SK-N-SH treated with all-trans-retinoic acid at 6 μM for 48 hours (cell line): ENCODE measurements at regions not wholly inside any gene's neighbourhood (a gene's known extent, or its start where the extent isn't known, plus 50 kb on each side); places are given as distances from the start of the nearest gene placed in this dataset.

Experiments
- ATAC-seq: fragments of 200-7000 bp; cut with Tn5 transposase; 3 replicates; pipeline ENCODE4 v1.9.1; 2020; ENCODE audit warnings: mild to moderate bottlenecking, moderate library complexity
- ARNTL ChIP-seq: fragments of 450-650 bp; formaldehyde crosslinking; IDR thresholded peaks from 2 replicates; pipeline ENCODE4 v1.5.0; 2020; ENCODE audit warnings: low read depth, mild to moderate bottlenecking, moderate library complexity, borderline replicate concordance
- BACH2 ChIP-seq: fragments of 250-450 bp; sonication (Bioruptor Pico); IDR thresholded peaks from 2 replicates; pipeline ENCODE4 v1.9.0; 2021; ENCODE audit warnings: mild to moderate bottlenecking, borderline replicate concordance
- CREB5 ChIP-seq: fragments of 250-450 bp; sonication (Bioruptor Pico); IDR thresholded peaks from 2 replicates; pipeline ENCODE4 v1.5.1; 2020; ENCODE audit warnings: low read depth, mild to moderate bottlenecking, moderate library complexity
- CSDC2 ChIP-seq: fragments of 250-450 bp; sonication (Bioruptor Pico); IDR thresholded peaks from 2 replicates; pipeline ENCODE4 v1.5.0; 2020; ENCODE audit warnings: mild to moderate bottlenecking, moderate library complexity
- ESRRG ChIP-seq: fragments of 250-450 bp; sonication (Bioruptor Pico); IDR thresholded peaks from 2 replicates; pipeline ENCODE4 v1.6.1; 2021; ENCODE audit warnings: mild to moderate bottlenecking
- GLIS3 ChIP-seq: fragments of 250-450 bp; sonication (Bioruptor Pico); IDR thresholded peaks from 2 replicates; pipeline ENCODE4 v1.5.0; 2020; ENCODE audit warnings: mild to moderate bottlenecking, moderate library complexity
- ISL1 ChIP-seq: fragments of 250-450 bp; sonication (Bioruptor Pico); IDR thresholded peaks from 2 replicates; pipeline ENCODE4 v2.1.2; 2022; ENCODE audit warnings: mild to moderate bottlenecking, moderate library complexity
- OSR1 ChIP-seq: fragments of 250-450 bp; sonication (Bioruptor Pico); IDR thresholded peaks from 2 replicates; pipeline ENCODE4 v1.8.0; 2022; ENCODE audit warnings: moderate library complexity, mild to moderate bottlenecking, inconsistent platforms
- PATZ1 ChIP-seq: fragments of 250-450 bp; sonication (Bioruptor Pico); IDR thresholded peaks from 2 replicates; pipeline ENCODE4 v1.8.0; 2020; ENCODE audit warnings: mild to moderate bottlenecking, moderate library complexity, borderline replicate concordance
- POU6F1 ChIP-seq: fragments of 250-450 bp; sonication (Bioruptor Pico); IDR thresholded peaks from 2 replicates; pipeline ENCODE4 v1.8.0; 2021; ENCODE audit warnings: low read depth, mild to moderate bottlenecking, moderate library complexity, borderline replicate concordance
- PPARA ChIP-seq: fragments of 250-450 bp; sonication (Bioruptor Pico); IDR thresholded peaks from 2 replicates; pipeline ENCODE4 v1.5.0; 2020; ENCODE audit warnings: mild to moderate bottlenecking, borderline replicate concordance
- RARB ChIP-seq: fragments of 250-450 bp; sonication (Bioruptor Pico); IDR thresholded peaks from 2 replicates; pipeline ENCODE4 v1.8.0; 2021; ENCODE audit warnings: mild to moderate bottlenecking, moderate library complexity
- SNAI2 ChIP-seq: fragments of 250-450 bp; sonication (Bioruptor Pico); IDR thresholded peaks from 2 replicates; pipeline ENCODE4 v1.5.0; 2020; ENCODE audit warnings: mild to moderate bottlenecking, moderate library complexity
- TCF4 ChIP-seq: fragments of 250-450 bp; sonication (Bioruptor Pico); IDR thresholded peaks from 2 replicates; pipeline ENCODE4 v1.8.0; 2021; ENCODE audit warnings: mild to moderate bottlenecking, moderate library complexity, borderline replicate concordance
- TOX ChIP-seq: fragments of 250-450 bp; sonication (Bioruptor Pico); IDR thresholded peaks from 2 replicates; pipeline ENCODE4 v1.8.0; 2021; ENCODE audit warnings: mild to moderate bottlenecking, moderate library complexity, borderline replicate concordance
- ZC3H10 ChIP-seq: fragments of 250-450 bp; sonication (Bioruptor Pico); IDR thresholded peaks from 2 replicates; pipeline ENCODE4 v1.5.1; 2021; ENCODE audit warnings: mild to moderate bottlenecking, moderate library complexity
- ZFP30 ChIP-seq: fragments of 450-650 bp; formaldehyde crosslinking; IDR thresholded peaks from 2 replicates; pipeline ENCODE4 v1.5.0; 2022; ENCODE audit warnings: mild to moderate bottlenecking, moderate library complexity
- ZNF565 ChIP-seq: fragments of 450-650 bp; formaldehyde crosslinking; conservative IDR thresholded peaks from 2 replicates; pipeline ENCODE4 v1.5.0; 2020; ENCODE audit warnings: low read depth, mild to moderate bottlenecking, moderate library complexity
- ZNF70 ChIP-seq: fragments of 450-650 bp; formaldehyde crosslinking; IDR thresholded peaks from 2 replicates; pipeline ENCODE4 v1.5.0; 2020; ENCODE audit warnings: mild to moderate bottlenecking, moderate library complexity
- TF ChIP-seq, protein P1 (sequence below): fragments of 250-450 bp; sonication (Bioruptor Pico); IDR thresholded peaks from 2 replicates; pipeline ENCODE4 v1.5.1; 2021; ENCODE audit warnings: mild to moderate bottlenecking, moderate library complexity
- TF ChIP-seq, protein P2 (sequence below): fragments of 250-450 bp; sonication (Bioruptor Pico); IDR thresholded peaks from 2 replicates; pipeline ENCODE4 v1.5.0; 2020; ENCODE audit warnings: mild to moderate bottlenecking, moderate library complexity

DNA sequence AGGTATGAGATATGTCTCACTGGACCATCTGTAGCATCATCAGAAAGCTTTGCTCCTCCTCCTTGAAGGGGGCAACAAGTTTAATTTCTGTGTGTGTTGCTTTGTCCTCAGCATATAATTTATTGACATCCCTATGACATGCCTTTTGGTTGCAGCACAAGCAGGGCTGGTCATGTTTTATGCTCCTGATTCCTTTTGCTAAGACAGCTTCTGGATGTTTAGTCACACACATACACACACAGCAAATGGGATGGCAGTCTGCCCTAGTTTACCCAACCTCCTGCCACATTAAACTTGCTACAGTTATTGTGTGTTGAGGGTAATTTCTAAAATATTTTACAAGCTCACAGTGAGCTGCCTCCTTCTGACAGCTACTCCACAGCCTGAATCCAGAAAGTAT, 217.9 kb upstream of the RXFP2 start:
- no peak for ATAC-seq
- TF ChIP-seq, protein P1, sequence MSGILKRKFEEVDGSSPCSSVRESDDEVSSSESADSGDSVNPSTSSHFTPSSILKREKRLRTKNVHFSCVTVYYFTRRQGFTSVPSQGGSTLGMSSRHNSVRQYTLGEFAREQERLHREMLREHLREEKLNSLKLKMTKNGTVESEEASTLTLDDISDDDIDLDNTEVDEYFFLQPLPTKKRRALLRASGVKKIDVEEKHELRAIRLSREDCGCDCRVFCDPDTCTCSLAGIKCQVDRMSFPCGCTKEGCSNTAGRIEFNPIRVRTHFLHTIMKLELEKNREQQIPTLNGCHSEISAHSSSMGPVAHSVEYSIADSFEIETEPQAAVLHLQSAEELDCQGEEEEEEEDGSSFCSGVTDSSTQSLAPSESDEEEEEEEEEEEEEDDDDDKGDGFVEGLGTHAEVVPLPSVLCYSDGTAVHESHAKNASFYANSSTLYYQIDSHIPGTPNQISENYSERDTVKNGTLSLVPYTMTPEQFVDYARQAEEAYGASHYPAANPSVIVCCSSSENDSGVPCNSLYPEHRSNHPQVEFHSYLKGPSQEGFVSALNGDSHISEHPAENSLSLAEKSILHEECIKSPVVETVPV (CRISPR knock-in tag) = no peak
- TF ChIP-seq, protein P2, sequence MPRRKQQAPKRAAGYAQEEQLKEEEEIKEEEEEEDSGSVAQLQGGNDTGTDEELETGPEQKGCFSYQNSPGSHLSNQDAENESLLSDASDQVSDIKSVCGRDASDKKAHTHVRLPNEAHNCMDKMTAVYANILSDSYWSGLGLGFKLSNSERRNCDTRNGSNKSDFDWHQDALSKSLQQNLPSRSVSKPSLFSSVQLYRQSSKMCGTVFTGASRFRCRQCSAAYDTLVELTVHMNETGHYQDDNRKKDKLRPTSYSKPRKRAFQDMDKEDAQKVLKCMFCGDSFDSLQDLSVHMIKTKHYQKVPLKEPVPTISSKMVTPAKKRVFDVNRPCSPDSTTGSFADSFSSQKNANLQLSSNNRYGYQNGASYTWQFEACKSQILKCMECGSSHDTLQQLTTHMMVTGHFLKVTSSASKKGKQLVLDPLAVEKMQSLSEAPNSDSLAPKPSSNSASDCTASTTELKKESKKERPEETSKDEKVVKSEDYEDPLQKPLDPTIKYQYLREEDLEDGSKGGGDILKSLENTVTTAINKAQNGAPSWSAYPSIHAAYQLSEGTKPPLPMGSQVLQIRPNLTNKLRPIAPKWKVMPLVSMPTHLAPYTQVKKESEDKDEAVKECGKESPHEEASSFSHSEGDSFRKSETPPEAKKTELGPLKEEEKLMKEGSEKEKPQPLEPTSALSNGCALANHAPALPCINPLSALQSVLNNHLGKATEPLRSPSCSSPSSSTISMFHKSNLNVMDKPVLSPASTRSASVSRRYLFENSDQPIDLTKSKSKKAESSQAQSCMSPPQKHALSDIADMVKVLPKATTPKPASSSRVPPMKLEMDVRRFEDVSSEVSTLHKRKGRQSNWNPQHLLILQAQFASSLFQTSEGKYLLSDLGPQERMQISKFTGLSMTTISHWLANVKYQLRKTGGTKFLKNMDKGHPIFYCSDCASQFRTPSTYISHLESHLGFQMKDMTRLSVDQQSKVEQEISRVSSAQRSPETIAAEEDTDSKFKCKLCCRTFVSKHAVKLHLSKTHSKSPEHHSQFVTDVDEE (CRISPR knock-in tag) = no peak
- TF ChIP-seq ISL1 (CRISPR knock-in tag) (no peak), GLIS3 (CRISPR knock-in tag) (no peak), SNAI2 (CRISPR knock-in tag) (no peak), ZC3H10 (no peak), RARB (CRISPR knock-in tag) (no peak), OSR1 (no peak), TOX (CRISPR knock-in tag) (no peak), CSDC2 (CRISPR knock-in tag) (no peak), POU6F1 (CRISPR knock-in tag) (no peak), ZFP30 (CRISPR knock-in tag) (no peak)

DNA sequence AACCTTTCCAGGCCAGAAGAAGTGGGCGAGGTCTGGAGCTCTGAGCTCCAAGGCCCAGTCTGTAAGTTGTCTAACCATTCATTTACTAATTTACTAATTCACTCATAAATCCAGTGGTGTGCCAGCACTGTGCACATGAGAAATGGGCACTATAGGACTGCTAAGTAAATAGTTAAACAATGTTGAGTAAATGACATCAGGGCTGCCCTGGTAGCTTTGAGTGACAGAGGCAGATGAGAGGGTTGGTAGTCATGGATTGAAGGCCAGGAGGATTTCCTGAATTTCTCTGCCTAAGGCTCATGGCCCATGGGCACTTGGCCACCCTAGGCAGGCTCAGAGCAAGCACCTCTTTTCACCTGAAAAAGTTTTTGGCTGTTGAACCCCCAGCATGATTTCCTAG, 216.9 kb upstream of the RXFP2 start:
- no peak for ATAC-seq

More for the DNA sequence above, 216.9 kb upstream of the RXFP2 start:
- TF ChIP-seq POU6F1 (CRISPR knock-in tag) (no peak), ARNTL (CRISPR knock-in tag) (no peak), ZC3H10 (no peak), TOX (CRISPR knock-in tag) (no peak), RARB (CRISPR knock-in tag) (no peak), GLIS3 (CRISPR knock-in tag) (no peak), BACH2 (CRISPR knock-in tag) (no peak), PPARA (no peak), PATZ1 (CRISPR knock-in tag) (no peak), ZNF70 (CRISPR knock-in tag) (no peak), ISL1 (CRISPR knock-in tag) (no peak), ESRRG (CRISPR knock-in tag) (no peak), ZNF565 (no peak), CREB5 (no peak), OSR1 (no peak), CSDC2 (CRISPR knock-in tag) (no peak), TCF4 (CRISPR knock-in tag) (no peak)
- TF ChIP-seq, protein P2 (CRISPR knock-in tag) = no peak
- TF ChIP-seq, protein P1 (CRISPR knock-in tag) = no peak
